SW 1271 (cell line): ENCODE measurements at regions not wholly inside any gene's neighbourhood (a gene's known extent, or its start where the extent isn't known, plus 50 kb on each side); places are given as distances from the start of the nearest gene placed in this dataset.

Experiments
- DNase-seq, 2 experiments: peaks; one replicate each; lab custom pipeline; 2025; lab: John Stamatoyannopoulos, UW

DNA sequence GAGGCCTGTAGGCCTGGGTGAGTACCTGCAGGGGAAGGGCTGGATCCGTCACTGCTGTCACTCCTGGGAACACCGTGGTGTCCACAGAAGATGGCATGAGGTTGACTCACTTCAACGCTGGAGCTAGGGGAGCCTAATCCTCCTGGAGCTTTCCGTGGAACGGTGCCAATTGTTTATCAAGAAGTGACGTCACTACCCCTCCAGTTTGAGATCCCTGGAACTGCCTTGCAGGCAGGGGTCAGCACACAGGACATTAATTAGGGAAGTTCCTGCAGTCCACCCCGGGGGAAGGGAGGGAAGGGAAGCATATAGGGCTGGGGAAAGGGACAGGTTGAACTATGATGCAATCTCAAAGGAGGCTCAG is 408.6 kb downstream of the GALR1 start:
- DNase-seq, result no peak

DNA sequence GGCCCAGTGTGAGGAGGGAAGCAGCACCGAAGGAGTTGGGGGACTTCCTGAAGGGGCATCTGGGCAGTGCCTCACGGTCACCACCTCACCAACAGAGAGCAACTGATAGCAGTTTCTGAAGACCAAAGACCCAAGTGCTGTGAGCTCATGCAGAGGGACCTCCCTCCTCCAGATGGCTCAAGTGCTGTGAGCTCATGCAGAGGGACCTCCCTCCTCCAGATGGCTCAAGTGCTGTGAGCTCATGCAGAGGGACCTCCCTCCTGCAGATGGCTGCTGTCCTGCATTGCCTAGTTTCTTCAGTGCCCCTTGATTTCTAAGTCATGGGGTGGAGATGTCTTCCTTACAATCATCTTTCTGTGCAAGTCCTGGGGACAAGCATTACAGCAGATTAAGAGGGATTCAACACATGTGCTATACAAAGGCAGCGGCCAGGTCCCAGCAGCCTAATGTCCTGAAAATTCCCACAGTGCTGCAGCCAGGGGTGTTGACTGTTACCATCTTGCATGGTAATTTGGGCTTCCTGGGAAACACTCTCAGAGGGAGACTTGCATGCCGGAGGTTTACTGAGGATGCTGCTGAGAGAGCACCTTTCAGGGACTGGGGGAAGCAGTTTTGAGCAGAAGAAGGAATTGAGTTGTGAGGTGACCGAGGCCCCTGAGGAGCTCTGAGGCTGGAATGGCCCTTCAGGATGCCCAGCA is 409.3 kb downstream of the GALR1 start:
- DNase-seq, result no peak

DNA sequence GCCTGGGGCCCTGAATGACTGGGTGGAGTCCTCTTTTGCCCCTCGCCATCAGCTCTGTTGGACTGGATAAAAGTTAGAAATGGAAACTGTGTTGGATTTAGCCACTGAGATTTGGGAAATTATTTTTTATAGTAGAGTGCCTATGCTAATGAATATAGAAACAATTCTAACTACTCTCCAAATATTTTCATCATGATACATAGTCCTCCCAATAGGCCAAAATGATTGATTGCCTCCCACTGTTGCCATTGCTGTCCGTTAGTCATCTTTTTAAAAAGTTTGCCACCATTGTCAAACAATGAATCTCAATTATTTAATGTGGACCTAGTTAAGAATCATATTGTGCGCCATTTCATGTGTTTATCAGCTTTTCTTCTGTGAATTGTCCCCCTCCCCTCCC is 417.0 kb downstream of the GALR1 start:
- no peak for DNase-seq

DNA sequence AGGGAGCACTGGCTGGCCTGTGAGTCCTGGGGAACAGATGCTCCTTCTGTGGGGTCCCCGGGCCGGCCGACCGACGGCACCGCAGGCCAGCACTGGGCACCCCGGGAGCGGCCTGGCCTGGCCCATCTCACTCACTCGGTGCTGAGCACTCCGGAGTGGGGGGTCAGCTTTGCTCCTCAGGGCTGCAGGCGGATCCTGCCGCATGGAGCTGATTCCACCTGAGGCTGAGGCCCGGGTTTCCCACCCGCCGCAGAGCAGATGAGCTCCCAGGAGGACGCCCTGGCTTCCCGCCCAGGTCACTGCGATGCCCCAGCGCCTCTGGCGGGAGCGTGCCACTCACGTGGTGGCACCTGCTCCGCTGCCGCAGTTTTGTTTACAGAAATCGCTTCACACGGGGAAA is 418.6 kb downstream of the GALR1 start:
- DNase-seq, result no peak

DNA sequence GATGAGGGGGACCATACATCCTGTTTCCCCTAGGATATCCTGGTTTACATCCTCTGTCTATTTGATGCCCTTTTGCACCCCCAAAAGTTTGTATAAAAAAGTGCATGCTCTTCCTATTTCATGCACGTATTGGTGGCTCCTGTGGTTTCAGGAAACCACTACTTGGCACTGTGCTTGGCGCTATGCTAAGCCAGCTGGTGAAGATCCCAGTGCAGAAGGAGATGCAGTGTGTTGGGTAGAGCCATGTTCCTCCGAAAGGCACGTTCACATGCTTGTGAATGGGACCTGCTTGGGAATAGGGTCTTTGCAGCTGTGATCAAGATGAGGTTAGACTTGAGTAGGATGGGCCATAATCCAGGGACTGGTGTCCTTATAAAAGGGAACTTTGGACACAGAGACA is 419.7 kb downstream of the GALR1 start:
- no peak for DNase-seq

DNA sequence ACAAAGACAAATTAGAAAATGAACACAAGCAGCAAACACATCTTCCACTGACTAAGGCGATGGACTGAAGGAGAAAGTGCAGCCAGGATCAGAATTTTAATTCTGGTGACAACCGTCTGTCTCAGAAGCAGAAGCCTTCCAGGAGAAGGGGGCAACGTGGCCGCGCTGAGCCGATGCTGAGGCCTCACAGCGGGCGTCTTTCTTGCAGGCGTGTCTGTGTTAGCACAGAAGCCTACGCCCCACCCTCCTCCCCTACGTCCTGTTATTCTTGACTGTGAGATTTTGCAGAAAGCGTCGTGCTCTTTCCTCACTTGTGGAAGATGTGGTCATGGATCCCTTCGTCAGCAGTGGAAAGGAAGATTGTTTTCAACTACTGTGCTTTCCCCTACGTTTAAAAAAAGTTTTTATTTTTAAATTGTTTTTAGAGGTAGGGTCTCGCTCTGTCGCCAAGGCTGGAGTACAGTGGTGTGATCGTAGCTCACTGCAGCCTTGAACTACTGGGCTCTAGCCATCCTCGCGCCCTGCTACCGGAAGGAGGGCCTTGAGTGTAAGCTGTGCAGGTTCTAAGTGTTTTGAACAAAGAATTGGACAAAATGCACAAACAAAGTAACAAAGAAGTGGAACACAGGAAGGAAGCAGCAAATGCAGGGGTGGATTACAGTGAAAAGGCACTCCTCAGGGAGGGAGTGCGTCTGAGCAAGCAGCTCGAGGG is 422.0 kb downstream of the GALR1 start:
- no peak for DNase-seq

DNA sequence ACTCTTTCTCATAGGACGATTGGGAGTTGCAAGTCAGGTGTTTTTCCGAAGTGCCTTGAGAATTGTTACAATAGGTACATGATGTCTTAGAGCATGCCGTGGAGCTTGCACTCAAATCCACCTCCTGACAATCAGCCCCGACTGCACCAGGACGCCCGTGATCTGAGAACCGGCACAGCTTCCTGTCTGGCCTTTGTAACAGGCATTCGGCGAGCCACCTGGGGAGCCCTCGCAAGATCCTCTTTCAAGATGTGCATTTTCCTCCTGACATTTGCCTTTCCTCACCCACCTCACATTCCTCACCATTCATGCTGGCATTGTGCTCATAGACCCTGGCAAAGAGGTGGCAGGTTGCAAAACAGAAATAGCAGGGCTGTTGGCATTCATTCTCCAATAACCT is 427.3 kb downstream of the GALR1 start:
- no peak for DNase-seq

DNA sequence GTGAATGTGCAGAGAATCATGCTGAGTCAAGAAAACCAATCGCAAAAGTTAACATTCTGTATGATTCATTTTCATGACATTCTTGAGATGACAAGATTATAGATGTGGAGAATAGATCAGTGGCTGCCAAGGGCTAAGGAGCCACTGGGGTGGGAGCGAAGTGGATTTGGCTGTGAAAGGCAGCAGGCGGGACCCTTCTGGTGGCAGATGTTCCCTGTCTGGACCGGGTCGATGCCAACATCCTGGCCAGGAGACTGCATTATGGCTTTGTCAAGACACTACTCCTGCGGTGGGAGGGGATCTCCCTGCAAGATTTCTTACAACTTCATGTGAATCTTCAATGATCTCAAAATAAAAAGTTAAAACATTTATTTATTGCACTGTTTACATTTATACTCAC is 427.9 kb downstream of the GALR1 start:
- DNase-seq, result no peak

DNA sequence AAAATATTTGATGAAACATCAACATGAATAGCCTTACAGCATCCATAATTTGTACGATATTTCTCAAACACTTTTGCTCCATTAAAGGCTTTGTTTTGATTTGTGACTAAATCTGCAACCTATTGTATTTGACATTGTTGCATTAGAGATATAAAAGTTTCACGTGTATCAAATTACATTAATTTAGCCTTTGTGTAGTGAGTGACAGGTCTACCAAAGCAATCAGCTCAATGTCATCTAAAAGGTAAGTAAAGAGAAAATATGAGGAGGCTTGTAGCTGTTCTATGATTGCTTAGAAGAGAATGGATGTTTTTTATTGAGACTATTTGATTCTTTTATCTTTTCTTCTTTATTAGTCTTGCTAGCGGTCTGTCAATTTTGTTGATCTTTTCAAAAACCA is 430.2 kb downstream of the GALR1 start:
- no peak for DNase-seq

DNA sequence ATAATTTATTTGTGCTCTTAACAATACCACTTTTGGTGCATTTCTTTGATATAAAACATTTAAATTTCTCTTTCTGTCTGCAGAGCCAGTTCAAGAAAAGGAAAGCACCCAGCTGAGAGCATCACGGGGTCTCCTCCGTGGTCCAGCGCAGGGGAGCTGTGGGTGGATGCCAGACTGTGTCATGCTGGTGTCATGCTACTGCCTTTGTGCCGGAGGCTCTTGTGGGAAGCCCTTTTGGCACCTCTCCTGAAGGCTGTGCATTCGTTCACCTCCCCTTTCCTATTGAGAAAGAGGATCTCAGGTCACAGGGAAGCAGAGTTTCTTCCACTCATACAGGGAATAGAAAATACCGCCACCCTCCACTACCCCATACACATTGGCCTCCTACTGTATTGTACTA is 450.4 kb downstream of the GALR1 start:
- no peak for DNase-seq

DNA sequence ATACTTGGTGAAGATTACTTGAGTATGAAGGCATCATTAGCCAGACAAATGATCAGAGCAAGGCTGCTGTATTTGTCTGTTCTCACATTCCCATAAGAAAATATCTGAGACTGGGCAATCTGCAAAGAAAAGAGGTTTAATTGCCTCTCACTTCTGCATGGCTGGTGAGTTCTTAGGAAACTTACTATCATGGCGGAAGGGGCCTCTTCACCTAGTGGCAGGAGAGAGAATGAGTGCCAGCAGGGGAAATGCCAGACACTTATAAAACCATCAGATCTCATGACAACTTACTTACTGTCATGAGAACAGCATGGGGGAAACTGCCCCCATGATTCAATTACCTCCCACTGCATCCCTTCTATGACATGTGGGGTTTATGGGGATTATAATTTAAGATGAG is 452.3 kb downstream of the GALR1 start:
- DNase-seq, result no peak

DNA sequence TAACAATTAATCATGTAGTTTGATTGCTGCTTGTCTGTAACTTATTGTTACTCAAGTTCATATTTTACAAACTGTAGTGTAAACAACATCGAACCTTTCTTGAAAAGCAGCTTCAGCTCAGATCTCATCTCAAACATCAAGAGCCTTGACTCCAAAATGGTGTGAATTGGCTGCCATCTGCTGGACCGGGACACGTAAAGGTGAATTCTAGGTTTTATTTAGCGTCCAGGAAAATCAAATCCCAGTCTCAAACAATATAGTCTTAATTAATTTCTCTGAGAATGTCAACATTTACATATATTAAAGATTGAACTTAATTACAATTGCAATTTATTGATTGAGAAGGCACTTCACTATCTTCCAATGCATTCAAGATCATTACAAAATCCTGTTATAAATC is 453.0 kb downstream of the GALR1 start:
- peak; percentile 10 to 38 for DNase-seq

DNA sequence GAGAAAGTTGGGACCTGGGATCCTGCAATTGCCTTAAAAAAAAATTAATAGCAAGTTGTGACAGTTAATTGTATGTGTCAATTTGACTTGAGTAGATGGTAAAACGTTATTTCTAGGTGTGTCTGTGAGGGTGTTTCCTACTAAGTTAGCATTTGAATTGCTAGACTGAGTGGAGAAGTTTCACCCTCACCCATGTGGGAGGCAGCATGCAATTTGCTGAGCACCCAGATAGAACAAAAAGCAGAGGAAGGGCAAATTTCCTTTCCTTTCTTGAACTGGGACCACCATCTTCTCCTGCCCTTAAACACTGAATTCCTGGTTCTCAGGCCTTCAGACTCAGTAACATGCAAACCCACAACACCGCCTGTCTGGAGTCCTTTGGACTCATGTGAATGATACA is 455.7 kb downstream of the GALR1 start:
- DNase-seq, result no peak

DNA sequence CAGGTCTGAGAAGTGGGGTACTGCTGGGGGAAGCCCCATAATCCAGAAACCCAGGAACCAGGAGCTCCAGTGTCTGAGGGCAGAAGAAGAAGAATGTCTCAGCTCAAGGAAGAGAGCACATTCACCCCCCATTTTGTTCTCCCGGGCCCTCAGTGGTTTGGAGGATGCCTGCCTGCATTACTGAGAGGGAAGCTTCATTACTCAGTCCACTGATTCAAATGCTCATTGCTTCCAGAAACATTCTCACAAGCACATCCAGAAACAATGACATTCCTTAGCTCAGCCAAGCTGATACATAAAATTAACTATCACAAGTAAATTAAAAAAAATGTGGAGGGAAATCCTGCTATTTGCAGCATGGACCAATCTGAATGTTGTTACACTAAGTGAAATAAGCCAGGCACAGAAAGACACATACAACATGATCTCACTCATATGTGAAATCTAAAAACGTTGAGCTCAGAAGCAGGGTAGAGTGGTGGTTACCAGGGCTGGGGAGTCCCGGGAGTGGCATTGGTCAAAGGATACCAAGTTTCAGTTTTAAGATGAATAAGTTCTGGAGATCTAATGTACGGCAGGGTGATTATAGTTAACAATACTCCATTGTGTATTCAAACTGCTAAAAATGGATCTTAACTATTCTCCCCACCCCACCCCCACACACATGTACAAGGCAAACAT is 459.3 kb downstream of the GALR1 start:
- no peak for DNase-seq

DNA sequence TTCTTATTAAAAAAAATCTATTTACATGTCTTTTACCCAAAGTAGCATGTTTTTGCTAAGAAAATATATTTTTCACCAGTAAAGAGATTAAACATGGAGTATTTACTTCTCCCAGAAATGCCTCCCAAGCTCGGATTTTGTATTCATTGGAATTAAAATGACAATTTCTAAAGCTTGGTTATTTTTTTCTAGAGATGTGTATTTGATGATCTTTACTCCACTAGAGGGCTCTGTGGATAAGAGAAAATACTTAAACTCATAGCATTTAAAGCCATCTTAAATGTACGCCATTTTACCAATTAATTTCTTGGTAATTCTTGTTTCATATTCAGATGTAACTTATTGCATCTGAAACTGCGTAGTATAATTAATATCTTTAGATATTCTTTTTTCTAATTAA is 461.4 kb downstream of the GALR1 start:
- DNase-seq, result peak in 1 of 2 experiments; percentile 9

DNA sequence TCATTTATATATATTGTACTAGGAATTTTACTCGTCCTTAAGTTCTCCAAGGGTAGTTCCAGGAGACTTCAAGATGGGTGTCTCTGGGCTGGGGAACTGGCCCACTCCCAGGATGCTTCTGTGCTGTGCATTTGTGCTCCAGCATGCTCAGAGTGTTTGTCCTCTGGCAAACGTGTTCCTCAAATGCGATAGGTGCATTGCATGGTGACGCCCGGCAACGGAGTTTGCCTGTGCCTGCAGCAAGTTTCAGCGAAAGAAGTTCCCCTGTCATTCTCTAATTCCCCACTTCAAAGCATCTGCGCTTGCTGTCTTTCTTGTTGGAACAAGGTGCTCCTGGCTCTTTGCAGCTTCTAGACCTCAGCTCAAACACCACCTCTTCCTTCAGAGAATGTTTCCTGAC is 465.1 kb downstream of the GALR1 start:
- DNase-seq, result no peak

DNA sequence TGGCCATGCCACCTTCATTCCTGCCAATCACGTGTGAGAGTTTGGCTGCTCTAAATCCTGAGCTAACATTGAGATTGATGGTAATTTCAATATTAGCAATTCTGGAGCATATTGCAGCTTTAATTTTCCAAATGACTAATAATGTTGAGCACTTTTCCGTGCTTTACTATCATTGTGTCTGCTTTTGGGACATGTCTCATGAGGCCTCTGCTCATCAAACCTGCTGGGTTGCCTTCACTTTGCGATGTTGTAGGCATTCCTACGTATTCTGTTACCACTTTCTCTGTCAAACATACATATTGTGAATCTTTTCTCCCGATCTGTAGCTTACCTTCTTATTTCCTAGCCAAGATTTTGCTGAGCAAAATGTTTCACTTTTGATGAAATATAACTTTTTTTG is 466.6 kb downstream of the GALR1 start:
- DNase-seq, result no peak

DNA sequence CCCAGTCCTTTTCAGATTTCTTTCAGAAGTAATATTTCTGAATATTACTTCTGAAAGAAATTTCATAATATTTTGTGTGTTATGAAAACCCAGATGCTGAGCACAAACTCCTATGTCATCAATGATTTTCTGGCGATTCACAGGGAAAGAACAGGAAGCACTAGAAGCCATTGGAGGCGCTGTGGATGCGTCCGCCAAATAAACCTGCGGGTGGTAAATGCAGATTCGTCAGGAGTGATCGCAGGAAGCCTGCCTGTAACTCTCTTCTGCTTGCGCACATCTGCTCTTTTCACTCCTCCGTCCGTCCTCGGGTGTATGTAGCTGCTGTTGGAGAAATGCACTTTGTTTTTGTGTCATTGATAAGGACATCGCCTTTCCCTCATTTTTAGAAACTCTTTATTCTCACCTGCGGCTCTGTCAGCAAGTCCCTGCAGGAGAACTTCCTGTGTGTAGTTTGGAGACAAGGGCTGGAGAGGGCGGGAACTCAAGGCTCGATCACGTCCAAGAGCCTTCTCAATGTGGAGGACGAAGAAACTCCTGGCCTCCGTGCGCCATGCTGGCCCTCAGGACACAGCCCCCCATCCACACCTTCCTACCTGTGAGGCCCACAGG is 483.8 kb downstream of the GALR1 start:
- DNase-seq, result no peak

DNA sequence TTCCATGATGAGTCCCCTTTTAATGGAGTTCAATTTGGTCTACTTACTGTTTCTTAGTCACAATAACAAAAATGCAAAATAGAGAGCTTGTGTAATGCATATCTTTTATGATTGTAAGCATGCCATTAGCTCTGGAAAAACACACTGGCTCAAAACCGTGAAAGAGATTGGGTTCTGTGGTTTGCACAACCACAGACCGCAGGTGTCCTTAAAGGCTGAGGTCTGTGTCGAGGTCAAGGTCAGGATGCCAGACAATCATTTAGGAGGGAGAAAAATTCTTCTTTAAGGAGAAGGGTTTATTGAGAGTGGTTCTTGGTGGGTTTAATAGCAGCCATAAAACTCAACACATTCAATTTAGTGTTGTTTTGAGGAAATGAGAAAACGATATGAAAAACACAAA is 487.2 kb downstream of the GALR1 start:
- no peak for DNase-seq

DNA sequence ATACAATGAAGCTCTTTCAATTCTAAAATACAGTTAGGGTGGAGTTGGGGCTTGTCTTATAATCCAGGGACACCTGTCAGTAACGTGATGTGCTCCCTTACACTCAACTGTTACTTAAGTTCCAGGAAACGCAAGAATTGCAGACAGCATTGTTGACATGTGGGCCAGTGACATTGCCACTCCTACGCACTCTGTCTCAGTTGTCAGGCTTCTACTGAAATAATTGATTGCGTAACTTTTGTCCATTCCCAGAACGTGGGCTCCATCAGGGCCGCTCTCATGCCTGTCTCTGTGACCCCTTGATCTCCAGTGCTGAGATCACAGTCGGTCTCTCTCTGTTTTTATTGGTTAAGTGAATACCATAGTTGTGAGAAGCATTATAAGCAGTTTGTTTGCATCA is 487.8 kb downstream of the GALR1 start:
- DNase-seq, result no peak

DNA sequence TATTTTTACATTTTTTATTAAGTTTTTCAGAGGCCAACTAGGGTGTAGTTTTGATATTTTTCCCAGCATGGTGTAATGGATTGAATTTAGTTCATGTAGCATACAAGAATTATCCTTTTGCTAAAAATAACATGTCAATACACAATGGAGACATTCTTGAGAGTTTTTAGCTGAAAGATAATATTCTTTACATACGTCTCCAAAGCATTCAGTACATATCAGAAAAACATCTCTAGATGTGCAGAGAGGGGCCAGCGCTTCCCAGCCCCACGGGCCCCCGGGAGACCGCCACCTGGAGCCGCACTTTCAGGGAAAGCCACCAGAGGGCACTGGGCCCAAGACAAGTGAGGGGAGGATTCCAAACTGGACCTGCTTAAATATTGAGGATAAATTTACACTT is 499.4 kb downstream of the GALR1 start:
- DNase-seq, result peak in 1 of 2 experiments; percentile 4

DNA sequence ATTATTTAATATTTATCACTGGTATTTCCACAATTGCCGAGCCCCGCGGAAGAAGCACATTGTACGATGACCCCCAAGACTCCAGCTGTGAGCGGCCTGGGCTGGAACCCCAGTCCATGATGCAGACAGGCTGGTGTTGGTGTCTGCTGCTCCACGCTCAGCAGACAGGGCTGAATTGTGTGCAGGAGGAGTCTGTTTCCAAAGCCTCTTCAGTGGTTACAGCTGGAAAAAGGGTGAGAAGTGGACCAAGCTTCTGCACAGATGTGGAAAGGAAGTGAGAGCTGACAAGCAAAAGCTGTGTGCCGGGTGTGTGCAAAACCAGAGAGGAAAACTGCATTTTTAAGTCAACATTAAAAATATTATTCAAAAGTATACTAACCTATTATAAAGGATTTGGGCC is 500.4 kb downstream of the GALR1 start:
- DNase-seq, result no peak

DNA sequence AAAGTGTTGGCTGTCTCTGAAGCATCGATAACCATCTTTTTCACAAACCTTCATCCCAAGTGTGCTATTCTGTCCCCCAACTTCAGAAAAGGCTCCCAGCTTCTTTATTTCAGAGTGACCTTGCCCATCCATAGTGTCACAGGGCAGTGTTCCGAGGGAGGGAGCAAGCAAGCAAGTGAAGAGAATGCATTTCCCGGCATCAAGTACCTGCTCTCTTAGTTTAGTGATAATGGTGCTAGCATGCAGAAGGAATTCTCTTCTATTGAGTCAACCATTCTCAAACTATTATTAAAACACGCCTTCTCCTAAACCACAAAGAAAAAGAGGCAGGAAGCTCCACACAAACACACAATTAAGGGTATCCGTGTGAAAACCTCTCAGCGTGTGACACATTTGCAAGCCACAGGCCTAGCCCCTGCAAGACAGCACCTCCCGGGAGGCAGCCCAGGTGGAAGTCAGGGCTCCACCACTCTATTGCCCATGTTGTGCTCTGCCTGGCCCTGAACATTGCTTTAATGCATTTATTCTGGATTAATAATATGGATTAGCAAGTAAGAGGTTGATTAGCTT is 504.9 kb downstream of the GALR1 start:
- no peak for DNase-seq
